ENCODE measurements at regions not wholly inside any gene's neighbourhood (a gene's known extent, or its start where the extent isn't known, plus 50 kb on each side); places are given as distances from the start of the nearest gene placed in this dataset.
"Not testable (repeated sequence)": the region's sequence is repeated elsewhere in the genome, so short reads cannot be mapped to it uniquely, and the experiment has no call there.

- Mint-ChIP-seq H3K27ac (no peak overlapping the region), H3K36me3 (ENCODE audit: insufficient read depth) (peaks cover 3% of the 10 kb centered on the region), H3K9me3 (ENCODE audit: low read depth) (peaks cover 14% of the 10 kb centered on the region), H3K27me3 (no peaks in the 10 kb centered on the region), H3K4me3 (ENCODE audit: low read depth) (no peak overlapping the region), H3K4me1 (ENCODE audit: low read depth) (peaks cover 7% of the 10 kb centered on the region)
- no peak for TF ChIP-seq CTCF (IDR thresholded peaks at IDR 0.05; ENCODE audit: unreplicated experiment)
- no peak for DNase-seq (ENCODE audit: low spot score, unreplicated experiment)
These were observed 450.6 kb downstream of the TMEM232 start for GRCh38 chr5:110275878-110276277.

- not testable (repeated sequence) for H3K27ac Mint-ChIP-seq; H3K27me3 Mint-ChIP-seq; H3K4me1 Mint-ChIP-seq (ENCODE audit: low read depth); H3K4me3 Mint-ChIP-seq (ENCODE audit: low read depth); DNase-seq (ENCODE audit: low spot score, unreplicated experiment); H3K36me3 Mint-ChIP-seq (ENCODE audit: insufficient read depth)
- H3K9me3 Mint-ChIP-seq (ENCODE audit: low read depth) = peaks cover 31% of the 10 kb centered on the region
These were observed 448.0 kb downstream of the TMEM232 start for GRCh38 chr5:110278449-110278848.

- H3K27me3 Mint-ChIP-seq; H3K4me1 Mint-ChIP-seq (ENCODE audit: low read depth); H3K27ac Mint-ChIP-seq; DNase-seq (ENCODE audit: low spot score, unreplicated experiment); H3K36me3 Mint-ChIP-seq (ENCODE audit: insufficient read depth); H3K4me3 Mint-ChIP-seq (ENCODE audit: low read depth): not testable (repeated sequence)
- H3K9me3 Mint-ChIP-seq (ENCODE audit: low read depth) = peaks cover 33% of the 10 kb centered on the region
These were observed 442.4 kb downstream of the TMEM232 start for GRCh38 chr5:110284121-110284520.

- DNase-seq (ENCODE audit: low spot score, unreplicated experiment) = no peak
- Mint-ChIP-seq H3K27me3 (peaks cover 3% of the 10 kb centered on the region), H3K4me3 (ENCODE audit: low read depth) (no peak overlapping the region), H3K9me3 (ENCODE audit: low read depth) (peaks cover 12% of the 10 kb centered on the region), H3K36me3 (ENCODE audit: insufficient read depth) (peaks cover 1% of the 10 kb centered on the region), H3K4me1 (ENCODE audit: low read depth) (peaks cover 3% of the 10 kb centered on the region), H3K27ac (no peak overlapping the region)
- no peak for TF ChIP-seq CTCF (IDR thresholded peaks at IDR 0.05; ENCODE audit: unreplicated experiment)
These were observed 437.5 kb downstream of the TMEM232 start for GRCh38 chr5:110288766-110289511.

GRCh38 chr5:110289512-110289810, 437.0 kb downstream of the TMEM232 start:
- no peak overlapping the region for H3K27ac Mint-ChIP-seq
- no peak for TF ChIP-seq CTCF (IDR thresholded peaks at IDR 0.05; ENCODE audit: unreplicated experiment)
- H3K4me3 Mint-ChIP-seq (ENCODE audit: low read depth) = no peak overlapping the region
- peaks cover 3% of the 10 kb centered on the region for H3K4me1 Mint-ChIP-seq (ENCODE audit: low read depth)
- peaks cover 3% of the 10 kb centered on the region for H3K27me3 Mint-ChIP-seq
- H3K9me3 Mint-ChIP-seq (ENCODE audit: low read depth) = peaks cover 10% of the 10 kb centered on the region
- DNase-seq (ENCODE audit: low spot score, unreplicated experiment) = no peak
- H3K36me3 Mint-ChIP-seq (ENCODE audit: insufficient read depth) = peaks cover 1% of the 10 kb centered on the region

GRCh38 chr5:110290542-110290941, 435.9 kb downstream of the TMEM232 start:
- no peak overlapping the region for H3K27ac Mint-ChIP-seq
- H3K4me1 Mint-ChIP-seq (ENCODE audit: low read depth) = peaks cover 3% of the 10 kb centered on the region
- H3K4me3 Mint-ChIP-seq (ENCODE audit: low read depth) = no peak overlapping the region
- peaks cover 3% of the 10 kb centered on the region for H3K27me3 Mint-ChIP-seq
- TF ChIP-seq CTCF (IDR thresholded peaks at IDR 0.05; ENCODE audit: unreplicated experiment) = no peak
- peaks cover 3% of the 10 kb centered on the region for H3K9me3 Mint-ChIP-seq (ENCODE audit: low read depth)
- DNase-seq (ENCODE audit: low spot score, unreplicated experiment) = no peak
- no peaks in the 10 kb centered on the region for H3K36me3 Mint-ChIP-seq (ENCODE audit: insufficient read depth)
